AG04449 (cell line): ENCODE measurements at regions not wholly inside any gene's neighbourhood (a gene's known extent, or its start where the extent isn't known, plus 50 kb on each side); places are given as distances from the start of the nearest gene placed in this dataset.

Source experiments
- CTCF ChIA-PET: fragments of 350-600 bp; formaldehyde crosslinking; extraction: SDS; loops from one replicate; lab custom pipeline; 2021; ENCODE audit warnings: antibody characterized with exemption; lab: Yijun Ruan, JAX
- POLR2A ChIA-PET: fragments of 400-600, 350-600 bp; formaldehyde crosslinking; extraction: SDS; loops from one replicate; lab custom pipeline; 2020; ENCODE audit warnings: antibody characterized with exemption, inconsistent platforms; lab: Yijun Ruan, JAX
- DNase-seq: peaks from one replicate; pipeline ENCODE4 v3.0.0-alpha.2; 2010; ENCODE audit warnings: low read depth, low spot score
- H3K4me3 ChIP-seq: 2 replicates; pipeline ENCODE4 v1.5.1; 2011; ENCODE audit warnings: low read depth, mild to moderate bottlenecking, control low read depth, low read length
- TF ChIP-seq, protein P1 (sequence below): IDR thresholded peaks from one replicate; pipeline ENCODE4 v1.5.1; 2011; ENCODE audit warnings: mild to moderate bottlenecking, moderate library complexity, low read length, control low read depth, inconsistent platforms; ENCODE audit not compliant: insufficient read depth; ENCODE audit errors: missing control alignments

DNA sequence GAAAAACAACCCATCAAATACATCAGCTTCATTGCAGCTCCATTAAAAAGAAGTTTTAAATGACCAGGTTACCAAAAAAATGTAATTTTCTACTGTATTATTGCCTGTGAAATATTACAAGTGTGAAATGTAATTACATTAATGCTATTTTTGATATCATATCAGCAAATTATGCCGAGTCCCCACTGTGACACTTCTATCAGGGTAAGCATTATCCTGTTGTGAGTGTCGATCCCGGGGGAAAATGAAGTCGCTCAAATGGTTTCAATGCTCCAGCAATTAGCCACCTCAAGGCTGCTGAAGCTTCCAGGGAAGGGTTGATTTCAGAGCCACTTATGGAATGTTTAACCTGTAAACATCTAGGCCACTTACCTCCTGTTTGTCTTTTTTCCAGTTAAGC, 70.4 kb downstream of the RCN1 start:
- TF ChIP-seq, protein P1, sequence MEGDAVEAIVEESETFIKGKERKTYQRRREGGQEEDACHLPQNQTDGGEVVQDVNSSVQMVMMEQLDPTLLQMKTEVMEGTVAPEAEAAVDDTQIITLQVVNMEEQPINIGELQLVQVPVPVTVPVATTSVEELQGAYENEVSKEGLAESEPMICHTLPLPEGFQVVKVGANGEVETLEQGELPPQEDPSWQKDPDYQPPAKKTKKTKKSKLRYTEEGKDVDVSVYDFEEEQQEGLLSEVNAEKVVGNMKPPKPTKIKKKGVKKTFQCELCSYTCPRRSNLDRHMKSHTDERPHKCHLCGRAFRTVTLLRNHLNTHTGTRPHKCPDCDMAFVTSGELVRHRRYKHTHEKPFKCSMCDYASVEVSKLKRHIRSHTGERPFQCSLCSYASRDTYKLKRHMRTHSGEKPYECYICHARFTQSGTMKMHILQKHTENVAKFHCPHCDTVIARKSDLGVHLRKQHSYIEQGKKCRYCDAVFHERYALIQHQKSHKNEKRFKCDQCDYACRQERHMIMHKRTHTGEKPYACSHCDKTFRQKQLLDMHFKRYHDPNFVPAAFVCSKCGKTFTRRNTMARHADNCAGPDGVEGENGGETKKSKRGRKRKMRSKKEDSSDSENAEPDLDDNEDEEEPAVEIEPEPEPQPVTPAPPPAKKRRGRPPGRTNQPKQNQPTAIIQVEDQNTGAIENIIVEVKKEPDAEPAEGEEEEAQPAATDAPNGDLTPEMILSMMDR = no peak
- H3K4me3 ChIP-seq = no peak overlapping the region
- ChIA-PET POLR2A (no interaction called here), CTCF (interaction anchor here (3.8 to 16.4 kb wide), 2 partner anchors 13 to 109 kb away, joined by 29 to 157 read pairs; no protein-coding TSS in a partner anchor)
- DNase-seq = no peak

DNA sequence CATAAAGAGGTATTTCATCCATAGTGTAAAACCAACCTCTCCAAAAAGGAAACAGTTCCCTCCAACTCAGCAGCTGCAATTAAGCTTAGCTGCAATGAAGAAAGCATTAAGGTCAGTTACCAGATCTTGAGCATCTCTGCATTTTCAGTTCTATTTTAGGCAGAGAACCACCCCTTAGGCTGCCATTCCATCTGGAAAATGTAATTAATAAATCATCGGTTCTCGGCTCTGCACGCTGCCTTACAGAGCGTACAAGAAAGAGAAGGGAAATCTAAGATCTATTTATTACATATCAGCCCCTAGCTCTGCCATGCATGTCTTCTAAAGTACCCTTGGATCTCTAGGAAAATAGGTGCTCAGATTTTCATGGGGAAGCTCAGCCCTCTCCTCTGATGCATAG, 71.5 kb downstream of the RCN1 start:
- CTCF ChIA-PET = interaction anchor here (1.0 to 16.4 kb wide), 5 partner anchors 9 to 204 kb away, joined by 3 to 157 read pairs (median 5); no protein-coding TSS in a partner anchor
- no peak overlapping the region for H3K4me3 ChIP-seq
- POLR2A ChIA-PET = no interaction called here
- TF ChIP-seq, protein P1 = no peak
- DNase-seq = no peak

DNA sequence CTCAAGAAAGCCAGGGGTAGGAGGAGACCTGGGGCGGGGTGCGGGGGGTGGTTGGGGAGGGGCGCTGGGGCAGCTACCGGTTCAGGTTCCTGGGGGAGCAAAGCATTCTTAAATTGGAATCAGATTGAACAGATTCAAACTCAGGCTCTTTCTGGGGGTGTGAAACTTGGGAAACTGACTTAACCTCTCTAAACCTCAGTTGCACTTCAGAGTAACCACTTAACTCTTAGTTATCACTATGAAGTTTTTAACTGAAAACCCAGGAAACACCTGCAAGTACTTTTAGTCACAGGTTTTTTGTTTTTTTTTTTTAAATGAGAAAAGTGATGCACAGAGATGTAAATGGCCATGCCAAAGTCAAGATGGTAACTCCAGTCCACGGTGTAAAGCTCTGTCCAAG, 72.0 kb downstream of the RCN1 start:
- ChIA-PET POLR2A (no interaction called here), CTCF (interaction anchor here (1.0 to 16.4 kb wide), 5 partner anchors 9 to 205 kb away, joined by 3 to 157 read pairs (median 5); no protein-coding TSS in a partner anchor)
- no peak for DNase-seq
- no peak overlapping the region for H3K4me3 ChIP-seq
- TF ChIP-seq, protein P1 = no peak

DNA sequence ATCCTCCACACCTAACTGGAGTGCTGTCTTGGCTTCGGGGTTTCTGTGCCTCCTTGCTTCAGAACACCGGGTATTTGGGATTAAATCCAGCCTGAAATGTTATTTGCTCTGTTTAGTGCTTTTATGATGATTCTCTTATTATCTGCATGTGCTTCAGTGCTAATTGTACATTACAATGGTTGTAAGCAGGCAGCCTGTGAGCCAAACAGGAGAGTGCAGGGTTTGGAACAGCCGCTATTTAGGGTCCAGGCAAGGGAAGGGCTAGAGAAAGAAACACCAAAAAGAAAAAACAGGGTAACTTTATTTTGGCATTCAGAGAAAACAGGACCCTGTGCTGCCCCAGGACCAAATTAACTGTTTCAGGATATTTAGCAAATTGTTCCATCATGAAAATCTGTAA, 72.7 kb downstream of the RCN1 start:
- H3K4me3 ChIP-seq = no peak overlapping the region
- TF ChIP-seq, protein P1 = no peak
- ChIA-PET POLR2A (no interaction called here), CTCF (interaction anchor here (1.4 to 16.4 kb wide), 3 partner anchors 10 to 112 kb away, joined by 3 to 157 read pairs (median 29); no protein-coding TSS in a partner anchor)
- DNase-seq = no peak

DNA sequence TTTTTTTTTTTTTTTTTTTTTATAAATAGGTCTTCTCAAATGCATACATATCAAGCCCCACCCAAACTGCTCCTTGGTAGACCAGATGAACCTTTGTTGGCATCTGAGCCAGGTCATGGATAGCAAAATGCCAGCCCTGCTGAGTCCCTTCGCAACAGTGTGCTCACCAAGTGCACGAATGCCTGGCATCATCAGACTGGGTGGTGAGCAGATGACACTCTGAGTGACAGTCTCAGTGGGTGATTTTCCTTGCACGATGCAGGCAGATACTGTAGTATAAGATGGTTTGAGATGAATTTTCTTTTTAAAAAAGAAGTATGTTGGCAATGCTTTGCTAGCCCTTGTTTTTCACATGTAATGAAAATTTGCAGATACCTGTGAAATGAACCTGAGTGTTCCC, 74.0 kb downstream of the RCN1 start:
- ChIA-PET POLR2A (no interaction called here), CTCF (interaction anchor here (1.2 to 16.4 kb wide), 4 partner anchors 10 to 111 kb away, joined by 3 to 157 read pairs (median 28); no protein-coding TSS in a partner anchor)
- TF ChIP-seq, protein P1 = no peak
- DNase-seq = no peak
- no peak overlapping the region for H3K4me3 ChIP-seq

DNA sequence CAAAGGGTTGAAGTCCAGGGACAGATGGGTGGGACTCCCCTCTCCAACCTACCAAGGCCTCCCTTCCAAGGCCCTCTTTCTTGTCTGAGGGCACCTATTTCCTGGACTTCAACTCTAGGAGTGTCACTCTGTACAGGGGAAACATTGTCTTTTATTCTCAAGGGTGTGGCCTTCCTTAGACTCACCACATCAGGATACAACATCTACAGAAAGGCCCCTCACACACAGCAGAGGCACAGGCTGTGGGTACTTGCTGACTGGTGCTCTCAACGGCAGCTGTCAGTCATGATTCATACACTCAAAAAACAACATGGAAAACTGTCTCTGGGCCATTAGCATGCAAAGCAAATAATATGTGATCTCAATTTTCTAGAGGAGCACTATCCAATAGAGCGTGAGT, 78.0 kb downstream of the RCN1 start:
- H3K4me3 ChIP-seq = no peak overlapping the region
- ChIA-PET POLR2A (no interaction called here), CTCF (interaction anchor here (1.2 to 10.1 kb wide), 3 partner anchors 14 to 682 kb away, joined by 3 to 425 read pairs (median 6); no protein-coding TSS in a partner anchor)
- DNase-seq = no peak
- TF ChIP-seq, protein P1 = no peak
